ENCODE measurements at regions not wholly inside any gene's neighbourhood (a gene's known extent, or its start where the extent isn't known, plus 50 kb on each side); places are given as distances from the start of the nearest gene placed in this dataset.

- Histone ChIP-seq H3K9me3 (ENCODE audit: control extremely low read depth in 1 of 3, control insufficient read depth in 2 of 3, insufficient read depth in 1 of 3, low read length in 2 of 3) (no peaks in the 10 kb centered on the region), H2AFZ (ENCODE audit: insufficient read depth, low read depth, low read length, poor library complexity, severe bottlenecking) (no peak overlapping the region)
- no peak for ATAC-seq (ENCODE audit: low read depth)
Measured at GRCh38 chr2:186281726-186282125, 204.3 kb upstream of the ZC3H15 start.

GRCh38 chr2:186294248-186294888 is 191.7 kb upstream of the ZC3H15 start:
- no peak overlapping the region for H3K9ac ChIP-seq (ENCODE audit: low read length)
- no peak overlapping the region for H2AFZ ChIP-seq (ENCODE audit: insufficient read depth, low read depth, low read length, poor library complexity, severe bottlenecking)
- Mint-ChIP-seq H3K27ac (no peak overlapping the region), H3K4me3 (no peak overlapping the region), H3K27me3 (no peaks in the 10 kb centered on the region), H3K4me1 (no peaks in the 10 kb centered on the region), H3K9me3 (ENCODE audit: insufficient read depth) (no peaks in the 10 kb centered on the region)
- ChIA-PET CTCF (no interaction called here), POLR2A (no interaction called here)
- H3K27ac ChIP-seq (ENCODE audit: low read length in 2 of 2): no peak overlapping the region
- H3K9me3 ChIP-seq (ENCODE audit: control extremely low read depth in 1 of 3, control insufficient read depth in 2 of 3, insufficient read depth in 1 of 3, low read length in 2 of 3): no peaks in the 10 kb centered on the region
- TF ChIP-seq CTCF (IDR thresholded peaks at IDR 0.05) (no peak), EZH2 (IDR thresholded peaks at IDR 0.05; ENCODE audit: borderline replicate concordance, insufficient read depth, low read depth, low read length, poor library complexity, severe bottlenecking) (no peak)
- ATAC-seq (ENCODE audit: low read depth): no peak
- intact Hi-C loops (cut with micrococcal nuclease): no loop called here
- H3K27me3 ChIP-seq (replicated peaks in 1 of 4; ENCODE audit: control extremely low read depth in 1 of 4, control insufficient read depth in 3 of 4, insufficient read depth in 4 of 4, low read length in 3 of 4): no peaks in the 10 kb centered on the region
- no peak for DNase-seq
- no CpG with 5 or more reads among the region's 3 CpGs for WGBS (ENCODE audit: insufficient coverage)
- no peaks in the 10 kb centered on the region for H4K20me1 ChIP-seq (ENCODE audit: control insufficient read depth, insufficient read depth, low read length, poor library complexity, severe bottlenecking)
- H3K4me3 ChIP-seq (ENCODE audit: control extremely low read depth in 1 of 5, extremely low read depth in 1 of 5, insufficient read depth in 1 of 5, low read depth in 2 of 5, low read length in 4 of 5): no peak overlapping the region
- H3K79me2 ChIP-seq (ENCODE audit: control insufficient read depth, insufficient read depth, low read length): no peaks in the 10 kb centered on the region
- no peaks in the 10 kb centered on the region for H3K4me1 ChIP-seq (ENCODE audit: control insufficient read depth in 2 of 2, insufficient read depth in 2 of 2, low read length in 2 of 2)
- no peak overlapping the region for H3K4me2 ChIP-seq (replicated peaks; ENCODE audit: low read depth, low read length, poor library complexity, severe bottlenecking)
- H3K36me3 ChIP-seq (replicated peaks in 1 of 2; ENCODE audit: control extremely low read depth in 1 of 2, control insufficient read depth in 1 of 2, extremely low read depth in 1 of 2, insufficient read depth in 2 of 2, low read length in 1 of 2): no peaks in the 10 kb centered on the region

More at GRCh38 chr2:186281726-186282125, 204.3 kb upstream of the ZC3H15 start:
- no CpG with 5 or more reads among the region's 2 CpGs for WGBS (ENCODE audit: insufficient coverage)
- Histone ChIP-seq H3K79me2 (ENCODE audit: control insufficient read depth, insufficient read depth, low read length) (no peaks in the 10 kb centered on the region), H3K4me1 (ENCODE audit: control insufficient read depth in 2 of 2, insufficient read depth in 2 of 2, low read length in 2 of 2) (no peaks in the 10 kb centered on the region), H3K9ac (ENCODE audit: low read length) (no peak overlapping the region), H3K27ac (ENCODE audit: low read length in 2 of 2) (no peak overlapping the region), H3K4me2 (replicated peaks; ENCODE audit: low read depth, low read length, poor library complexity, severe bottlenecking) (no peak overlapping the region), H3K4me3 (ENCODE audit: control extremely low read depth in 1 of 5, extremely low read depth in 1 of 5, insufficient read depth in 1 of 5, low read depth in 2 of 5, low read length in 4 of 5) (no peak overlapping the region), H4K20me1 (ENCODE audit: control insufficient read depth, insufficient read depth, low read length, poor library complexity, severe bottlenecking) (no peaks in the 10 kb centered on the region), H3K27me3 (replicated peaks in 1 of 4; ENCODE audit: control extremely low read depth in 1 of 4, control insufficient read depth in 3 of 4, insufficient read depth in 4 of 4, low read length in 3 of 4) (no peaks in the 10 kb centered on the region), H3K36me3 (replicated peaks in 1 of 2; ENCODE audit: control extremely low read depth in 1 of 2, control insufficient read depth in 1 of 2, extremely low read depth in 1 of 2, insufficient read depth in 2 of 2, low read length in 1 of 2) (no peaks in the 10 kb centered on the region)
- H3K27me3 Mint-ChIP-seq: no peaks in the 10 kb centered on the region
- H3K9me3 Mint-ChIP-seq (ENCODE audit: insufficient read depth): peaks cover 3% of the 10 kb centered on the region
- H3K27ac Mint-ChIP-seq: no peak overlapping the region
- no peak for DNase-seq
- ChIA-PET CTCF (no interaction called here), POLR2A (no interaction called here)
- intact Hi-C loops (cut with micrococcal nuclease): no loop called here
- no peaks in the 10 kb centered on the region for H3K4me1 Mint-ChIP-seq
- TF ChIP-seq CTCF (IDR thresholded peaks at IDR 0.05) (no peak), EZH2 (IDR thresholded peaks at IDR 0.05; ENCODE audit: borderline replicate concordance, insufficient read depth, low read depth, low read length, poor library complexity, severe bottlenecking) (no peak)
- no peak overlapping the region for H3K4me3 Mint-ChIP-seq
